SK-N-SH treated with all-trans-retinoic acid at 6 μM for 48 hours (cell line): ENCODE measurements at regions not wholly inside any gene's neighbourhood (a gene's known extent, or its start where the extent isn't known, plus 50 kb on each side); places are given as distances from the start of the nearest gene placed in this dataset.
"Not testable (repeated sequence)": the region's sequence is repeated elsewhere in the genome, so short reads cannot be mapped to it uniquely, and the experiment has no call there.

ENCODE experiments used
- ARNTL ChIP-seq: fragments of 450-650 bp; formaldehyde crosslinking; IDR thresholded peaks from 2 replicates; pipeline ENCODE4 v1.5.0; 2020; ENCODE audit warnings: low read depth, mild to moderate bottlenecking, moderate library complexity, borderline replicate concordance
- CSDC2 ChIP-seq: fragments of 250-450 bp; sonication (Bioruptor Pico); IDR thresholded peaks from 2 replicates; pipeline ENCODE4 v1.5.0; 2020; ENCODE audit warnings: mild to moderate bottlenecking, moderate library complexity
- ESRRG ChIP-seq: fragments of 250-450 bp; sonication (Bioruptor Pico); IDR thresholded peaks from 2 replicates; pipeline ENCODE4 v1.6.1; 2021; ENCODE audit warnings: mild to moderate bottlenecking
- GLIS3 ChIP-seq: fragments of 250-450 bp; sonication (Bioruptor Pico); IDR thresholded peaks from 2 replicates; pipeline ENCODE4 v1.5.0; 2020; ENCODE audit warnings: mild to moderate bottlenecking, moderate library complexity
- ISL1 ChIP-seq: fragments of 250-450 bp; sonication (Bioruptor Pico); IDR thresholded peaks from 2 replicates; pipeline ENCODE4 v2.1.2; 2022; ENCODE audit warnings: mild to moderate bottlenecking, moderate library complexity
- OSR1 ChIP-seq: fragments of 250-450 bp; sonication (Bioruptor Pico); IDR thresholded peaks from 2 replicates; pipeline ENCODE4 v1.8.0; 2022; ENCODE audit warnings: moderate library complexity, mild to moderate bottlenecking, inconsistent platforms
- PPARA ChIP-seq: fragments of 250-450 bp; sonication (Bioruptor Pico); IDR thresholded peaks from 2 replicates; pipeline ENCODE4 v1.5.0; 2020; ENCODE audit warnings: mild to moderate bottlenecking, borderline replicate concordance
- RARB ChIP-seq: fragments of 250-450 bp; sonication (Bioruptor Pico); IDR thresholded peaks from 2 replicates; pipeline ENCODE4 v1.8.0; 2021; ENCODE audit warnings: mild to moderate bottlenecking, moderate library complexity
- SNAI2 ChIP-seq: fragments of 250-450 bp; sonication (Bioruptor Pico); IDR thresholded peaks from 2 replicates; pipeline ENCODE4 v1.5.0; 2020; ENCODE audit warnings: mild to moderate bottlenecking, moderate library complexity
- TOX ChIP-seq: fragments of 250-450 bp; sonication (Bioruptor Pico); IDR thresholded peaks from 2 replicates; pipeline ENCODE4 v1.8.0; 2021; ENCODE audit warnings: mild to moderate bottlenecking, moderate library complexity, borderline replicate concordance
- ZNF565 ChIP-seq: fragments of 450-650 bp; formaldehyde crosslinking; conservative IDR thresholded peaks from 2 replicates; pipeline ENCODE4 v1.5.0; 2020; ENCODE audit warnings: low read depth, mild to moderate bottlenecking, moderate library complexity
- ZNF8 ChIP-seq: fragments of 450-650 bp; formaldehyde crosslinking; IDR thresholded peaks from 2 replicates; pipeline ENCODE4 v1.5.0; 2020; ENCODE audit warnings: mild to moderate bottlenecking, moderate library complexity

GRCh38 chr7:131922948-131923347 lies 366.5 kb upstream of the PODXL start:
- not testable (repeated sequence) for TF ChIP-seq GLIS3 (CRISPR knock-in tag); ZNF565 (CRISPR knock-in tag); PPARA (CRISPR knock-in tag); ZNF8; RARB (CRISPR knock-in tag); SNAI2; OSR1 (CRISPR knock-in tag); CSDC2 (CRISPR knock-in tag); ISL1 (CRISPR knock-in tag); ESRRG (CRISPR knock-in tag); ARNTL; TOX
